Ovary (tissue), 7 donors: ENCODE measurements at regions not wholly inside any gene's neighbourhood (a gene's known extent, or its start where the extent isn't known, plus 50 kb on each side); places are given as distances from the start of the nearest gene placed in this dataset.

Experiments
- DNase-seq, 5 donors: peaks; one replicate each; pipeline ENCODE4 v3.0.0-alpha.2; 2019 to 2020
- H3K27ac ChIP-seq, 2 donors: fragments of 200-600 bp; one replicate each; pipeline versions ENCODE4 v1.5.1 to v1.8.0; 2019 to 2022
- H3K27me3 ChIP-seq: fragments of 200-600 bp; one replicate; pipeline ENCODE4 v1.8.0; 2022
- H3K36me3 ChIP-seq: fragments of 200-600 bp; sonication (generic); one replicate; pipeline ENCODE4 v1.5.1; 2019
- H3K4me1 ChIP-seq: one replicate; pipeline ENCODE4 v1.8.1; 2013; ENCODE audit warnings: mild to moderate bottlenecking, moderate library complexity; ENCODE audit not compliant: insufficient read depth
- H3K4me3 ChIP-seq: fragments of 200-600 bp; sonication (generic); one replicate; pipeline ENCODE4 v1.5.1; 2017
- H3K9me3 ChIP-seq, 2 donors: fragments of 200-600 bp in 1 of 2; sonication (generic) in 1 of 2; one replicate each; pipeline versions ENCODE4 v1.5.1 to v1.8.1; 2013 to 2019; ENCODE audit warnings: mild to moderate bottlenecking in 1 of 2, moderate library complexity in 1 of 2
- CTCF ChIP-seq, 3 donors: fragments of 450-650 bp in 2 of 3; fragments of 200-600 bp in 1 of 3; IDR thresholded peaks; one replicate each; pipeline versions ENCODE4 v1.5.1 to v1.8.0; 2016 to 2022; ENCODE audit warnings: antibody characterized with exemption in 3 of 3, mild to moderate bottlenecking in 1 of 3
- EP300 ChIP-seq: sonication (generic); formaldehyde crosslinking; IDR thresholded peaks from one replicate; pipeline ENCODE4 v1.6.1; 2017; ENCODE audit warnings: antibody characterized with exemption
- POLR2A ChIP-seq: fragments of 450-650 bp; IDR thresholded peaks from one replicate; pipeline ENCODE4 v1.6.1; 2017; ENCODE audit warnings: antibody characterized with exemption, mild to moderate bottlenecking, moderate library complexity
- WGBS, 3 donors: extraction: QIAGEN DNeasy Blood & Tissue Kit in 1 of 3; methylation state at CpG; one replicate each; pipeline versions ENCODE4 v1.1.5 to v1.1.7; 2013 to 2017; 5-methylcytosine and 5-hydroxymethylcytosine counted together
- intact Hi-C, 4 donors: fragments of 100-400 bp; cut with DNase I; formaldehyde crosslinking; loops; one replicate each; pipeline versions ENCODE4 v1.11.0 to v1.15.1; 2022 to 2023
- donor health status: DM: no; HTN: no; CAD: no; lungs with moderate emphysema.
- donor health status: DM: no; HTN: no; CAD: no.
- donor health status: Bipolar disorder and iron deficiency.
- donor health status: DM: no; HTN: no; CAD: no.
- donor health status: DM: yes; HTN: yes; CAD: no.

GRCh38 chr9:89843591-89843990 is 238.8 kb downstream of the GADD45G start:
- DNase-seq = no peak
- intact Hi-C loops = no loop called here
- H3K27ac ChIP-seq = no peak overlapping the region

GRCh38 chr9:89844075-89844474 is 239.3 kb downstream of the GADD45G start:
- Histone ChIP-seq H3K27ac (no peak overlapping the region), H3K27me3 (no peaks in the 10 kb centered on the region), H3K4me1 (no peaks in the 10 kb centered on the region), H3K9me3 (no peaks in the 10 kb centered on the region), H3K4me3 (no peak overlapping the region), H3K36me3 (no peaks in the 10 kb centered on the region)
- intact Hi-C loops = no loop called here
- TF ChIP-seq POLR2A (no peak), EP300 (no peak), CTCF (IDR thresholded peaks at IDR 0.05) (no peak)
- WGBS, 3 donors = 96 to 99% (median 98%) methylated on average over 5 of the region's 5 CpGs
- DNase-seq = no peak

More at GRCh38 chr9:89843591-89843990, 238.8 kb downstream of the GADD45G start:
- H3K27me3 ChIP-seq = no peaks in the 10 kb centered on the region
- 93 to 100% (median 94%) methylated on average over 3 of the region's 3 CpGs for WGBS, 3 donors
- no peaks in the 10 kb centered on the region for H3K36me3 ChIP-seq
- H3K4me3 ChIP-seq = no peak overlapping the region
- no peaks in the 10 kb centered on the region for H3K9me3 ChIP-seq
- no peaks in the 10 kb centered on the region for H3K4me1 ChIP-seq
- TF ChIP-seq POLR2A (no peak), EP300 (no peak), CTCF (IDR thresholded peaks at IDR 0.05) (no peak)

GRCh38 chr9:89844535-89844934 is 239.7 kb downstream of the GADD45G start:
- Histone ChIP-seq H3K27ac (no peak overlapping the region), H3K9me3 (no peaks in the 10 kb centered on the region), H3K36me3 (no peaks in the 10 kb centered on the region), H3K4me1 (no peaks in the 10 kb centered on the region), H3K27me3 (no peaks in the 10 kb centered on the region), H3K4me3 (no peak overlapping the region)
- TF ChIP-seq CTCF (IDR thresholded peaks at IDR 0.05) = no peak
- no peak for TF ChIP-seq EP300
- TF ChIP-seq POLR2A = no peak
- intact Hi-C loops = no loop called here
- WGBS, 3 donors = 88 to 92% (median 88%) methylated on average over 6 of the region's 6 CpGs
- no peak for DNase-seq

- no peak for DNase-seq
- no peaks in the 10 kb centered on the region for H3K9me3 ChIP-seq
- H3K4me1 ChIP-seq = no peaks in the 10 kb centered on the region
- 78 to 81% (median 78%) methylated on average over 3 of the region's 3 CpGs for WGBS, 3 donors
- no peaks in the 10 kb centered on the region for H3K27me3 ChIP-seq
- intact Hi-C loops = no loop called here
- TF ChIP-seq CTCF (IDR thresholded peaks at IDR 0.05) (no peak), POLR2A (no peak)
- no peak overlapping the region for H3K4me3 ChIP-seq
- no peaks in the 10 kb centered on the region for H3K36me3 ChIP-seq
- no peak overlapping the region for H3K27ac ChIP-seq
Observed at GRCh38 chr9:89845321-89845720, 240.5 kb downstream of the GADD45G start.

- no peaks in the 10 kb centered on the region for H3K27me3 ChIP-seq
- no peak overlapping the region for H3K4me3 ChIP-seq
- no peak for DNase-seq
- TF ChIP-seq CTCF (IDR thresholded peaks at IDR 0.05) (no peak), EP300 (no peak), POLR2A (no peak)
- no peaks in the 10 kb centered on the region for H3K9me3 ChIP-seq
- intact Hi-C loops = no loop called here
- WGBS, 3 donors = 91 to 95% (median 92%) methylated on average over 9 of the region's 9 CpGs
- no peaks in the 10 kb centered on the region for H3K4me1 ChIP-seq
- no peaks in the 10 kb centered on the region for H3K36me3 ChIP-seq
- H3K27ac ChIP-seq = no peak overlapping the region
Observed at GRCh38 chr9:89845862-89846261, 241.1 kb downstream of the GADD45G start.
